Epithelial cell of proximal tubule (primary cell): ENCODE measurements at regions not wholly inside any gene's neighbourhood (a gene's known extent, or its start where the extent isn't known, plus 50 kb on each side); places are given as distances from the start of the nearest gene placed in this dataset.
"Not testable (repeated sequence)": the region's sequence is repeated elsewhere in the genome, so short reads cannot be mapped to it uniquely, and the experiment has no call there.

Experiments used
- DNase-seq: peaks from one replicate; pipeline ENCODE4 v3.0.0-alpha.2; 2011; ENCODE audit warnings: low read depth
- H3K4me3 ChIP-seq: 2 replicates; pipeline ENCODE4 v1.5.1; 2011; ENCODE audit warnings: low read depth, mild to moderate bottlenecking, low read length
- TF ChIP-seq, protein P1 (sequence below): conservative IDR thresholded peaks from 2 replicates; pipeline ENCODE4 v1.5.1; 2012; ENCODE audit warnings: low read depth, mild to moderate bottlenecking, low read length

DNA sequence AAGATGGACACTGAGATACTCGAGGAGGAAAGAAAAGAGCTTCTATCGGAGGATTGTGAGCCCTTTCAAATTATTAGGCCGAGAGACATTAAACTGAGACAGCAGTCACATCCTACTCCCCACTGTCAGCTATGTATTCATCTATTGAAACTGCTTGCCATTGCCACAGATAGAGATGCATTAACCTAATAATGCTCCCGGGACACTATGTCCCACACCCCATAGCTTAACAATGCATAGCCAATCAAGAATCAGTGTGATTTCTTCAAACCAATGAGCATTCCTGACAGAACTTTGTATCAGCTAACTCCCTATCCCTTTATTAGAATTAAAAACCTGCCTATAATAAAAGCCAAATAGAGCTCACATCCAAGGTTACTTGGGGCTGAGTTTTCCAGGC, 118.1 kb upstream of the NEIL3 start:
- DNase-seq = no peak
- H3K4me3 ChIP-seq = no peak overlapping the region
- TF ChIP-seq, protein P1, sequence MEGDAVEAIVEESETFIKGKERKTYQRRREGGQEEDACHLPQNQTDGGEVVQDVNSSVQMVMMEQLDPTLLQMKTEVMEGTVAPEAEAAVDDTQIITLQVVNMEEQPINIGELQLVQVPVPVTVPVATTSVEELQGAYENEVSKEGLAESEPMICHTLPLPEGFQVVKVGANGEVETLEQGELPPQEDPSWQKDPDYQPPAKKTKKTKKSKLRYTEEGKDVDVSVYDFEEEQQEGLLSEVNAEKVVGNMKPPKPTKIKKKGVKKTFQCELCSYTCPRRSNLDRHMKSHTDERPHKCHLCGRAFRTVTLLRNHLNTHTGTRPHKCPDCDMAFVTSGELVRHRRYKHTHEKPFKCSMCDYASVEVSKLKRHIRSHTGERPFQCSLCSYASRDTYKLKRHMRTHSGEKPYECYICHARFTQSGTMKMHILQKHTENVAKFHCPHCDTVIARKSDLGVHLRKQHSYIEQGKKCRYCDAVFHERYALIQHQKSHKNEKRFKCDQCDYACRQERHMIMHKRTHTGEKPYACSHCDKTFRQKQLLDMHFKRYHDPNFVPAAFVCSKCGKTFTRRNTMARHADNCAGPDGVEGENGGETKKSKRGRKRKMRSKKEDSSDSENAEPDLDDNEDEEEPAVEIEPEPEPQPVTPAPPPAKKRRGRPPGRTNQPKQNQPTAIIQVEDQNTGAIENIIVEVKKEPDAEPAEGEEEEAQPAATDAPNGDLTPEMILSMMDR = no peak

DNA sequence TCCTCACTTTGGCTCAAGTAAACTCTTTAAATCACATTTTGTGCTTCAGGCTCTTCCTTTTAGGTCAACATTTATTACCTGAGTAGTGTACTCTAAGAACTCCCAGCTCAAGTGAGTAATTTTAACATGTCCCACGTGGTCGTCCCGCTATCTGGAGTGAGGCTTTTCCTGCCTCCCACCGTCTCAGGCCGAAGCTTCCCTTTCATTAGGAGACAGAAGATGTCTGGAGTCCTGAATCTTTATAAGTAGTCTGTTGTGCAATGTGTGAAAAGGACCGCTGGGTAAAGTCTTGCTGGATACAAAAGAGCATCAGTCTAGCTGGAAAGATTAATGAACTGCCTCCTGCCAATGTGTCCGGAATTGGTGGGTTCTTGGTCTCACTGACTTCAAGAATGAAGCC, 117.7 kb upstream of the NEIL3 start:
- H3K4me3 ChIP-seq = no peak overlapping the region
- DNase-seq = no peak
- TF ChIP-seq, protein P1 = no peak

DNA sequence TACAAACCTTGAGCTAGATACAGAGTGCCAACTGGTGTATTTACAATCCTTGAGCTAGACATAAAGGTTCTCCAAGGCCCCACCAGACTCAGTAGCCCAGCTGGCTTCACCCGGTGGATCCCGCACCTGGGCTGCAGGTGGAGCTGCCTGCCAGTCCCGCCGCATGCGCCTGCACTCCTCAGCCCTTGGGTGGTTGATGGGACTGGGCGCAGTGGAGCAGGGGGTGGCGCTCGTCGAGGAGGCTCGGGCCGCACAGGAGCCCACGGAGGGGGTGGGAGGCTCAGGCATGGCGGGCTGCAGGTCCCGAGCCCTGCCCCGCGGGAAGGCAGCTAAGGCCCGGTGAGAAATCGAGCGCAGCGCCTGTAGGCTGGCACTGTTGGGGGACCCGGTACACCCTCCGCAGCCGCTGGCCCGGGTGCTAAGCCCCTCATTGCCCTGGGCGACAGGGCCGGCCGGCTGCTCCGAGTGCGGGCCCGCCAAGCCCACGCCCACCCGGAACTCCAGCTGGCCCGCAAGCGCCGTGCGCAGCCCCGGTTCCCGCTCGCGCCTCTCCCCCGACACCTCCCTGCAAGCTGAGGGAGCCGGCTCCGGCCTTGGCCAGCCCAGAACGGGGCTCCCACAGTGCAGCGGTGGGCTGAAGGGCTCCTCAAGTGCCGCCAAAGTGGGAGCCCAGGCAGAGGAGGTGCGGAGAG, 116.5 kb upstream of the NEIL3 start:
- not testable (repeated sequence) for H3K4me3 ChIP-seq, DNase-seq

DNA sequence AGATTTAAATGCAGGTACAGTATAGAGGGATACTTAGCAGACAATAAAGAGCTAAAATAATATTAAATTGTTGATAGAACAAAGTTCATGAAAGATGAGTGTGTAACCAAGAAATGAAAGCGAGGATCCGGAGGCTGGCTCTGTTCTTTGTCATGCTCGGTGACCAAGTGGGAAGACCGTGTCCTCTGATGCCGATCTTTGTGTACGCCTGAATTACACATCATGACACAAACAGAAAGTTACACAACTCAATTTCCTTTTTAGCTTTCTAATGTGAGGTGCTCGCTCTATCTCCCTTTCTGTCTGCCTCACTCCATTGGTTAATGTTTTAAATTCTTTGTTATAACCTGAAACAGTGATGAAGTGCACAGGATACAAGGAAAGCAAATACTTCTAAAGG, 114.8 kb upstream of the NEIL3 start:
- H3K4me3 ChIP-seq = no peak overlapping the region
- peak; percentile 75 for DNase-seq
- TF ChIP-seq, protein P1 = no peak

DNA sequence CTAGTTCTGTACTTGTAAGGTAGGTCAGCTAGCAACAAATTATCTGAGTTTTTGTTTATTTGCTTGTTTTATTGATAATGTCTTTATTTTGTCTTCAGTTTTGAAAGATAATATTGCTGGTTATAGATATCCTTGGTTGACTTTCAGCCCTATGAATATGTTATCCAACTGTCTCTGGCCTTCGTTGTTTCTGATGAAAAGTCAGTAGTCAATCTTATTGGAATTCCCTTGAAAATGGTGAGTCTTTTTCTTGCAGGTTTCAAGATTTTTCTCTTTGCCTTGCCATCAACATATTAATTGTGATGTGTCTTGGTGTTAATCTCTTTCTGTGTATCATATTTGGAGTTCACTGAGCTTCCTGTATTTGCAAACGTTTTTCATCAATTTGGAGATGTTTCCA, 113.1 kb upstream of the NEIL3 start:
- no peak overlapping the region for H3K4me3 ChIP-seq
- TF ChIP-seq, protein P1 = no peak
- DNase-seq = no peak

DNA sequence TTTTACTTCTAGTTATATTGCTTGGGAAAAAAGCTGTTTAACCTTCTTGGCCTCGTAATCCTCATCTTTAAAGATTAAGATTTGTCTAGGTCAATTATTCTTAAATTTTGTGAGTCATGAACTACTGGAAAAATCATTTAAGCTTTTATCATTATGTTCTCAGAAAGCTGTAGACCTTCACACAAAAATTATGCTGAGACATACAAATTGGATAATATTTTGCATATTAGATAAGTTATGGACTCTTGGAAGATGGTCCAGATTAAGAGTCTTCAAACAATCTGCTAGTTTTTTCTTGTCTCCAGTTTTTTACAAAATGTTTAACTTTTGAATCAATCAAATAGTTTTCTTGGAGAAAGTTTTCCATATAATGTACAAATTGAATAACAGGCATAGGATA, 108.1 kb upstream of the NEIL3 start:
- TF ChIP-seq, protein P1 = no peak
- H3K4me3 ChIP-seq = no peak overlapping the region
- no peak for DNase-seq

DNA sequence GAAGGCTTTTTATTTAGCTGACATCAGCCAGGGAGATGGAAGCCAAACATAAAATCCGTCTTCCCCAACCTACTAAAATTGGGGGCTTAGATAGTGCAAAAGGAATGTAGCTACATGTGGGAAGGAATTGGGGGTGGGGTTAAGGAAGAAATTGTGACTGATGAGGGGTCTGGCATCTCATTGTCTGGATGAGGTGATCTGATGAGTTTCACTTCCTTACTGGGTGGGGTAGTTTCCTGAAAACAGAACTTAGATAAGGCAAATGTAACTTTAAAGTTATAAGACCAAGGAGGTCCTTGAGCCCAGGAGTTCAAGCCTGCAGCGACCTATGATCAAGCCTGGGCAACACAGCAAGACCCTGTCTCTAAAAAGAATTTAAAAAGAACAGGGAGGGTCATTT, 105.5 kb upstream of the NEIL3 start:
- DNase-seq = no peak
- TF ChIP-seq, protein P1 = no peak
- no peak overlapping the region for H3K4me3 ChIP-seq
